Stimulated activated naive CD8-positive, alpha-beta T cell treated with anti-CD3 and anti-CD28 coated beads, Interleukin-15, Interleukin-2, amounts not matched to agents 100 U/mL and 50 U/mL, for 24 hours (primary cell): ENCODE measurements at regions not wholly inside any gene's neighbourhood (a gene's known extent, or its start where the extent isn't known, plus 50 kb on each side); places are given as distances from the start of the nearest gene placed in this dataset.

Experiments
- ATAC-seq: fragments of 150-1000 bp; cut with Tn5 transposase; one replicate; pipeline ENCODE4 v1.10.0; 2021
- DNase-seq: peaks from one replicate; pipeline ENCODE4 v3.0.0; 2021

GRCh38 chr13:51518827-51519226 lies 65.4 kb upstream of the WDFY2 start:
- ATAC-seq (peak; percentile 92), DNase-seq (peak; percentile 22)

- DNase-seq (no peak), ATAC-seq (no peak)
Observed at GRCh38 chr13:51519771-51520216, 64.5 kb upstream of the WDFY2 start.

GRCh38 chr13:51520524-51520923 lies 63.7 kb upstream of the WDFY2 start:
- ATAC-seq (no peak), DNase-seq (no peak)

GRCh38 chr13:51523082-51523518 lies 61.2 kb upstream of the WDFY2 start:
- ATAC-seq (peak; percentile 24), DNase-seq (peak; percentile 49)

GRCh38 chr13:51524312-51524711 lies 60.0 kb upstream of the WDFY2 start:
- DNase-seq (no peak), ATAC-seq (no peak)

GRCh38 chr13:51524829-51525566 lies 59.3 kb upstream of the WDFY2 start:
- ATAC-seq = no peak
- no peak for DNase-seq

- no peak for DNase-seq
- ATAC-seq = no peak
Observed at GRCh38 chr13:51525567-51526167, 58.6 kb upstream of the WDFY2 start.

GRCh38 chr13:51526202-51526601 lies 58.1 kb upstream of the WDFY2 start:
- no peak for DNase-seq
- no peak for ATAC-seq

GRCh38 chr13:51532736-51533197 lies 51.5 kb upstream of the WDFY2 start:
- ATAC-seq (peak; percentile 85), DNase-seq (no peak)

GRCh38 chr13:51534041-51534817 lies 50.0 kb upstream of the WDFY2 start:
- DNase-seq = peak; percentile 61

More at GRCh38 chr13:51534041-51534817, 50.0 kb upstream of the WDFY2 start:
- peak; percentile 75 for ATAC-seq
